ENCODE measurements at regions not wholly inside any gene's neighbourhood (a gene's known extent, or its start where the extent isn't known, plus 50 kb on each side); places are given as distances from the start of the nearest gene placed in this dataset. TPM values are rescaled to one million over a fixed set of nuclear protein-coding genes. Genes with fewer than 3 reads are reported as not detected.

GRCh38 chrX:53743244-53743643, 56.7 kb upstream of the HUWE1 start:
- 79 to 84% methylated on average over 1 of the region's 1 CpG for WGBS, 2 donors
- no peak for DNase-seq (ENCODE audit: low spot score in 2 of 2)
- TF ChIP-seq POLR2A (IDR thresholded peaks at IDR 0.05), result no peak
- TF ChIP-seq, protein P1, sequence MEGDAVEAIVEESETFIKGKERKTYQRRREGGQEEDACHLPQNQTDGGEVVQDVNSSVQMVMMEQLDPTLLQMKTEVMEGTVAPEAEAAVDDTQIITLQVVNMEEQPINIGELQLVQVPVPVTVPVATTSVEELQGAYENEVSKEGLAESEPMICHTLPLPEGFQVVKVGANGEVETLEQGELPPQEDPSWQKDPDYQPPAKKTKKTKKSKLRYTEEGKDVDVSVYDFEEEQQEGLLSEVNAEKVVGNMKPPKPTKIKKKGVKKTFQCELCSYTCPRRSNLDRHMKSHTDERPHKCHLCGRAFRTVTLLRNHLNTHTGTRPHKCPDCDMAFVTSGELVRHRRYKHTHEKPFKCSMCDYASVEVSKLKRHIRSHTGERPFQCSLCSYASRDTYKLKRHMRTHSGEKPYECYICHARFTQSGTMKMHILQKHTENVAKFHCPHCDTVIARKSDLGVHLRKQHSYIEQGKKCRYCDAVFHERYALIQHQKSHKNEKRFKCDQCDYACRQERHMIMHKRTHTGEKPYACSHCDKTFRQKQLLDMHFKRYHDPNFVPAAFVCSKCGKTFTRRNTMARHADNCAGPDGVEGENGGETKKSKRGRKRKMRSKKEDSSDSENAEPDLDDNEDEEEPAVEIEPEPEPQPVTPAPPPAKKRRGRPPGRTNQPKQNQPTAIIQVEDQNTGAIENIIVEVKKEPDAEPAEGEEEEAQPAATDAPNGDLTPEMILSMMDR (IDR thresholded peaks at IDR 0.05), result no peak
- TF ChIP-seq EP300 (IDR thresholded peaks at IDR 0.05), result no peak
- no peaks in the 10 kb centered on the region for H3K9me3 ChIP-seq
- H3K27me3 ChIP-seq, result no peaks in the 10 kb centered on the region
- no peak overlapping the region for H3K27ac ChIP-seq
- H3K4me3 ChIP-seq, result no peak overlapping the region
- H3K4me1 ChIP-seq, result no peaks in the 10 kb centered on the region
- no peaks in the 10 kb centered on the region for H3K36me3 ChIP-seq

- DNase-seq (ENCODE audit: low spot score in 2 of 2), result no peak
- H3K36me3 ChIP-seq, result no peaks in the 10 kb centered on the region
- no peak overlapping the region for H3K27ac ChIP-seq
- H3K27me3 ChIP-seq, result no peaks in the 10 kb centered on the region
- no peaks in the 10 kb centered on the region for H3K9me3 ChIP-seq
- H3K4me3 ChIP-seq, result no peak overlapping the region
- H3K4me1 ChIP-seq, result no peaks in the 10 kb centered on the region
- no peak for TF ChIP-seq POLR2A (IDR thresholded peaks at IDR 0.05)
- WGBS, 2 donors, result 82 to 100% methylated on average over 4 of the region's 4 CpGs
These were observed 51.9 kb upstream of the HUWE1 start for GRCh38 chrX:53738370-53738906.

Small RNA genes in the stretch of these regions (small RNA-seq; reads per million reads assigned to genes)
- not detected for gene BX323845.1
- gene BX323845.2, result not detected
